Dermis microvascular lymphatic vessel endothelial cell (primary cell): ENCODE measurements at regions not wholly inside any gene's neighbourhood (a gene's known extent, or its start where the extent isn't known, plus 50 kb on each side); places are given as distances from the start of the nearest gene placed in this dataset.
A peak's percentile ranks its signal among the peaks of the same experiment; 100 is the strongest.

Experiments used
- DNase-seq, 2 donors: peaks; one replicate each; pipeline versions ENCODE4 v3.0.0 to v3.0.0-alpha.2; 2010; ENCODE audit warnings: low read depth in 2 of 2

- DNase-seq, result no peak
Observed at GRCh38 chr7:25662841-25663800, 434.8 kb upstream of the NPVF start.

- DNase-seq, result no peak
Observed at GRCh38 chr7:25663877-25664276, 435.6 kb upstream of the NPVF start.

- DNase-seq, result no peak
Observed at GRCh38 chr7:25664593-25664992, 436.3 kb upstream of the NPVF start.

GRCh38 chr7:25665374-25665773 is 437.1 kb upstream of the NPVF start:
- no peak for DNase-seq

GRCh38 chr7:25665903-25666670 is 437.8 kb upstream of the NPVF start:
- no peak for DNase-seq

GRCh38 chr7:25666671-25667060 is 438.4 kb upstream of the NPVF start:
- no peak for DNase-seq

GRCh38 chr7:25669281-25669781 is 441.0 kb upstream of the NPVF start:
- DNase-seq, result no peak

- DNase-seq, result no peak
Observed at GRCh38 chr7:25669961-25670841, 441.9 kb upstream of the NPVF start.

- DNase-seq, result no peak
Observed at GRCh38 chr7:25671111-25671510, 442.8 kb upstream of the NPVF start.

- no peak for DNase-seq
Observed at GRCh38 chr7:25672496-25672895, 444.2 kb upstream of the NPVF start.

GRCh38 chr7:25675789-25676474 is 447.6 kb upstream of the NPVF start:
- no peak for DNase-seq

- DNase-seq, result no peak
Observed at GRCh38 chr7:25677595-25677994, 449.3 kb upstream of the NPVF start.

GRCh38 chr7:25678215-25678614 is 449.9 kb upstream of the NPVF start:
- no peak for DNase-seq

GRCh38 chr7:25680636-25681035 is 452.4 kb upstream of the NPVF start:
- no peak for DNase-seq

- no peak for DNase-seq
Observed at GRCh38 chr7:25684360-25684759, 456.1 kb upstream of the NPVF start.

GRCh38 chr7:25686493-25686892 is 458.2 kb upstream of the NPVF start:
- DNase-seq, result no peak

- no peak for DNase-seq
Observed at GRCh38 chr7:25694211-25694610, 457.8 kb upstream of the NFE2L3 start.

GRCh38 chr7:25694699-25695098 is 457.3 kb upstream of the NFE2L3 start:
- peak; percentile 1 to 54 for DNase-seq

- no peak for DNase-seq
Observed at GRCh38 chr7:25696571-25696970, 455.4 kb upstream of the NFE2L3 start.

GRCh38 chr7:25698451-25699113 is 453.4 kb upstream of the NFE2L3 start:
- no peak for DNase-seq
